Muscle of back (tissue), 3 donors: ENCODE measurements at regions not wholly inside any gene's neighbourhood (a gene's known extent, or its start where the extent isn't known, plus 50 kb on each side); places are given as distances from the start of the nearest gene placed in this dataset.
A peak's percentile ranks its signal among the peaks of the same experiment; 100 is the strongest.

Experiments used
- DNase-seq, 3 donors: peaks; one replicate each; pipeline versions ENCODE4 v3.0.0 to v3.0.0-alpha.2; 2013

- DNase-seq, result no peak
Measured at GRCh38 chr4:164488114-164488513, 265.8 kb upstream of the SMIM31 start.

DNA sequence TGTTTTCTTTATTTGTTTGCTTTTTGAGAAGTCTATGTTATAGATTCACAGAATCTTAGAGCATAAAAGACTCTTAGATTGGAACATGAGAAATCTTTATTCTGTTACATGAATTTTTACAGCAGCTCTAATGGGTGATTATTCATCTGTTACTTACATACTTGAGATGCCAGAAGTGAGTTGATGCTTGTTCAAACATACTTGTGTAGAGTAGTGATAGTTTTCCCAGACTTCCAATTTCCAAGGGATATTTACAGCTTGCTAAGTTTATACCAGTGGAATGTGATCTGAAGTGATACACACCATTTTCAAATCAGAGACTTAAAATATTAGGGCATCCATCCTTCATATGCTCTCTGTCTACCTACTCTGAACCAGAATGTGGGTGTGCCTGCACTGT is 252.9 kb upstream of the SMIM31 start:
- DNase-seq, result peak in 1 of 3 donors; percentile 4

DNA sequence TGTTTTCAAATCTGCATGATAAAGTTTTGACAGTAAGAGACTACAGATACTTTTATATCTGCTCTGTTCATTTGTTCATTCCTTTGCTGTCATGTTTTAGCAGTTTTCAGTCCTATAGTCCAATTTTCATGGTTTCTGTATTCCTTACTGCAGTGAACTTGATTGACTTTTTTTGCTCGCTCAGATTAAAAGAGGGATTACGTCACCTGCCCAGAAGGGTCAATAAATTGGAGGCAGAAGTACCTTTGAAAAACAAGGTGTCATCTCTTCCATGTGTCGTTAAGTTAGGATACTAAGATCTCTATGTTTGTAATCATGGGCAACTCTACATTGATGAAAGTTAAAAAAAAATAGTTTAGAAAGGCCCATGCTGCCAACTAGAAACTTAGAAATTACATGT is 250.1 kb upstream of the SMIM31 start:
- no peak for DNase-seq

DNA sequence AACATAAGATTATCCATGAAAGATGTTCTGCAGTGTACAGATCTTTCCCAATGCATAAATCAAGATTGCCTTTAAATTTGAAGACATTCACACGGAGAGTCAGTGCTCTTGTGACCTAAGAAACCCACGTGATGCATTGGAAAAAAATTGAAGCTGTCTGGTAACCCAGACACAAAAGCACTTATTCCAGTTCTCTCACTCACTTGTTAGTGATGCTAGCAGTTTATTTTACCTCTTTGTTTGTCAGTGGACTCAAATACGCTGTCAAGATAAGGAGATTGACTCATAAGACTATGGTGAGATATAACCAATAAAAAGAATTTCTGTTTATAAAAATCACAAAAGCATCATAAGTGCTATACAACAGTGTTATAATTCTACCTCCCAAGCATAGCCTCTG is 245.8 kb upstream of the SMIM31 start:
- no peak for DNase-seq

DNA sequence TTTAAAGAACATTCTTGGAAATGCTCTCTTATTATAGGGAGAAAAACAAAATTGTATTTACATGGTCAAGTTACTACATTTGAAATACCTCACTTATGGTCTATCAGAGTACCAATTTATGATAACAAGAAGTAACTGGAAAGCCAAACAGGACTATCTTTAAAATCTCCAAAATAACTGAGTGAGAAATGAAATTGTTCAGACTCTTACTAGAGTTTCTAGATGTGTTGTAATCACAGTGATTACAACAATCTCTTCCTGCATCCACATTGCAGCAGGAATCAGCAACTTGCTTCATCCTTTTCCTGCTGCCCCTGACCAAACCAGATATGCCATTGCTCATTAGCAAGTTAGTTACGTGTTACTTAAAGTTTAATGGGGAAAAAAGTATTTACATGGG is 245.2 kb upstream of the SMIM31 start:
- no peak for DNase-seq

DNA sequence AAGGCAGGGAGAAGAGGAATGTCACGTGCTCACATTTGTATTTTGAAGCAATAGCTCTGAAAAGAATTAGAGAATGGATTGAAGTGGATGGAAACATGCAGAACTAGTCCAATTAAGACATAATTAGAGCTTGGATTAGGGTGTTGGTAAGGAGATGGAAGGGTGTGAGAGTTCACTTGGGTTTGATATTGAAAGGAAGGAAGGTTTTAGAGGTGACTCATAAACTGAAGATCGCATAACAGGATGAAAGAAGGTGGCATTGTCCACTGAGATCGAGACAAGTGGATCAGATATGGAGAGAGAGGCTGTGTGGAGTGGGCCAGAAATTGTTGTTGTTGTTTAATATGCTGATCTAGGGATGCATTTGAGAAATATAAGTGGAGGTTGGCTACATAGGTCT is 244.0 kb upstream of the SMIM31 start:
- no peak for DNase-seq

DNA sequence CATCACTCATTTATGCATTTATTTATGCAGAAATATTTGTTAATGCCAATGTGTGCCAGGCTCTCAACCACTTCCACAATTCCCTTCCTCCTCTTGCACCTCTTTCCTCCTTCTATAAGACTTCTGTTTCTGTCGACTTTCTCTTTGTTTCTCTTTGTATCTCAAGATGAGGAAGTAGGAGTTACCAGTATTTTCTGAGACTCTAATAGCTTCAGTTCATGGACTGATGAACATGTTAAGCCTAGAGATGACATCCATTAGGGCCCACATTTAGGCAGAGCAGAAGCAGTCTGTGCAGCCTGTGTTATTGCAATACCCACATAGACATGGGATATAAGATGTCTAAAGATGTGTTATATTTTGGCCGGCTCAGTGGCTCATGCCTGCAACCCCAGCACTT is 241.8 kb upstream of the SMIM31 start:
- DNase-seq, result no peak

GRCh38 chr4:164514765-164515164 is 239.2 kb upstream of the SMIM31 start:
- DNase-seq, result no peak

DNA sequence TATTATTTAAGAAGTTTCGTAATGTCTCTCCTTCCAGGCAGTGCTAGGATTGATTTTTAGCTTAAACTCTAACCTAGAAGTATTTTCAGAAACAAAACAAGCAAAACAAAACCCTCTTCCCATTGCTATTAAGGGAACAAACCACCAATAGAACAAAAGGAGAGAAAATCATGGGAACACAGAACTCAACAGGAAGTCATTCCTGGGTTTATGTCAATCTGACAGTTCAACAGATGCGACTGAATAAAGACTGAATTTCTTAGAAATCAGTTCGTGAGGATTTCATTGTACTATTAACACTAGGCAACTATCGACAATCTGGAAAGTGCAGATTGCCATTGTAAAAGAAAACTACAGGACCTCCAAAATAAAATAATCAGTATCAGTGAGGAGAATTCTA is 229.1 kb upstream of the SMIM31 start:
- DNase-seq, result no peak

DNA sequence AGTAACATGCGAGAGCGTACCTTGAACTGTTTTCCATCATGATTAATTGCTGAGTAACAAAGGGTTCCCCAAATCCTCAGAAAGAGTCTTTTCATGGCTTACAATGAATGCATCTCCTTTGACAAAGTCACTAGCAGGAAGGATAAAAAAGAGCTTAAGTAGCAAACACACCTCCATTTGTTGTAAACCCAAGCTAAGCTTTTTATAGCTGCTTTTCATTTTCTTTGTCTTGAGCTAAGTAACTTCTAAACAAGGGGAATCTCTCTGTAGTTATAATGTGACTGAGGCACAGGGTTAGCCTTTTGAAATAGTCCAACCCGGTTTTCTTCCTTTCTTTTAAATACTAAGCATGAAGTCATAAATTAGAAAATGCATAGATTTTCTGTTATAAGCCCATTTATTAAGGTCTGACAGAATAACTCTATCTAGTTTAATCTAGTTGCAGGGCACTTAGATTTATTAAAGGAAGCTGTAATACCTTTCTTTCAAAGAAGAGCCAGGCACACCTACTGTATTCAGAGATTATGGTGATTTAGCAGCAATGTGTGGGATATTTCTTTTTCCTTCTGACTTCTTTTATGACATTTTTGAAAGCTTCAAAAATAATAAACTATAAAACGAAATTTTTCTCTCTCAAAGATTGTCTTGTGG is 226.9 kb upstream of the SMIM31 start:
- DNase-seq, result no peak

- no peak for DNase-seq
Measured at GRCh38 chr4:164529058-164529457, 224.9 kb upstream of the SMIM31 start.

GRCh38 chr4:164529486-164529885 is 224.4 kb upstream of the SMIM31 start:
- no peak for DNase-seq

DNA sequence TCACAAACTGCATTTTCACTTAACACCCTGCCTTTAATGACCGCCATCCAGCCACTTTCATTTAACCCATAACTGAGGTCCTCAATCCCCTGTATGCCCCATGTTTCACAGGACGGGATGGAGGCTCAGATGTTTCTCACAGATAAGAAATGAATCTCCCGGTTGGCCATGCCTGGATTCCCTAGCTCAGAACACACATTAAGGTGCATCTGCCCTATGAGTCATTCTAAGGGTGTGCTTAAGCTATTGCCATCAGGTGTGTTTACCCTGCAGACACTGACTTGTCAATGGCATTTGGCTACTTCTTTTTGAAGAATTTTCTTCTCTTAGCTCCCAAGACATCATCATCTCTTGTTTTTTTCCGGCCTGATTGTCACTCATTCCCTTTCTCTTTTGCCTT is 222.6 kb upstream of the SMIM31 start:
- no peak for DNase-seq

- DNase-seq, result peak; percentile 23 to 63 (median 58)
Measured at GRCh38 chr4:164536814-164537213, 217.1 kb upstream of the SMIM31 start.

DNA sequence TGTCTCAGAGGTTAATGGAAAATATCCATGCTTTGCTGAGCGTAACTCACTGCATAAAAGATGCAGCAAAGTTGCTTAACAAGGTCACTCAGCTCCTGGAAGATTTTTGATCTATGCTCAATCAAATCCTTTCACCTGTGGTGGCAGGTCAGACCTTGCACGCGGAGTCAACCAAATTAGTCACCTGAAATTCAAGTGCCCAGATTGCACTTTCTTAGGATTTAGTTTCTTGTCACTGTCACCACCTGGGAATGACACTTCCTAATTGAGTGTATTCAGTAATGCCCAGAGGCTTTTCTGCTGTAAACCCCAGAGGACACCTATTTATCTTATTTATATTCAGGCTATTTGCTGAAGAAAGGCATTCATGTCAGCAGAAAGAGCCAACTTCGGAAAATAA is 215.8 kb upstream of the SMIM31 start:
- no peak for DNase-seq

DNA sequence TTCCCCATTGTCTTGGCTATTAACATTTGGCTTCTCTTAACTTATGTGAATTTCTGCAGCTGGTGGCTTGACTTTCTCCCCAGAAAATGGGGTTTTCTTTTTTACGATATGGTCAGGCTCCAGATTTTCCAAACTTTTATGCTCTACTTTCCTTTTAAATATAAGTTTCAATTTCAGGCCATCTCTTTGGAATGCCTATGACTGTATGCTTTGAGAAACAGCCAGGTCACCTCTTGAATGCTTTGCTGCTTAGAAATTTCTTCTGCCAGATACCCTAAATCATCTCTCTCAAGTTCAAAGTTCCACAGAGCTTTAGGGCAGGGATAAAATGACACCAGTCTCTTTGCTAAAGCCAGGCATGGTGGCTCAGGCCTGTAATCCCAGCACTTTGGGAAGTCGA is 212.9 kb upstream of the SMIM31 start:
- no peak for DNase-seq

DNA sequence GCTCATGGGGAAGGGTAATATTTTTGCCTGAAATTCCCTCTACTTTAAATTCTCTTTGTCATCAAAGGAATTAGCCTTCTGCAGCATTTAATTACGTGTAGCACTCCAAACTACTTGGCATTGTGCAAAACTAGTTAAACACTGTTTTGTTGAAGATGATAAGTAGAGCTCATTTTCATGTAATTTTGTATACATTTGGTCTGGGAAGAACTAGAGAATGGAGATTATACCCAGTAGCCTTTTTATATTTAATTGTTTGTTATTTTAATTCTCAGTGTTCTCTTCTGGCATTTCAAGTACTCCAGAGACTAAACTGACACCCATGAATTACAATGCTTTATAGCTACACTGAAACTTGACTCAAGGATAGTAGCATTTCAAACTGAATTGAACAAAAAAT is 211.5 kb upstream of the SMIM31 start:
- no peak for DNase-seq

GRCh38 chr4:164550989-164551712 is 202.8 kb upstream of the SMIM31 start:
- DNase-seq, result no peak

- no peak for DNase-seq
Measured at GRCh38 chr4:164551713-164552040, 202.3 kb upstream of the SMIM31 start.

DNA sequence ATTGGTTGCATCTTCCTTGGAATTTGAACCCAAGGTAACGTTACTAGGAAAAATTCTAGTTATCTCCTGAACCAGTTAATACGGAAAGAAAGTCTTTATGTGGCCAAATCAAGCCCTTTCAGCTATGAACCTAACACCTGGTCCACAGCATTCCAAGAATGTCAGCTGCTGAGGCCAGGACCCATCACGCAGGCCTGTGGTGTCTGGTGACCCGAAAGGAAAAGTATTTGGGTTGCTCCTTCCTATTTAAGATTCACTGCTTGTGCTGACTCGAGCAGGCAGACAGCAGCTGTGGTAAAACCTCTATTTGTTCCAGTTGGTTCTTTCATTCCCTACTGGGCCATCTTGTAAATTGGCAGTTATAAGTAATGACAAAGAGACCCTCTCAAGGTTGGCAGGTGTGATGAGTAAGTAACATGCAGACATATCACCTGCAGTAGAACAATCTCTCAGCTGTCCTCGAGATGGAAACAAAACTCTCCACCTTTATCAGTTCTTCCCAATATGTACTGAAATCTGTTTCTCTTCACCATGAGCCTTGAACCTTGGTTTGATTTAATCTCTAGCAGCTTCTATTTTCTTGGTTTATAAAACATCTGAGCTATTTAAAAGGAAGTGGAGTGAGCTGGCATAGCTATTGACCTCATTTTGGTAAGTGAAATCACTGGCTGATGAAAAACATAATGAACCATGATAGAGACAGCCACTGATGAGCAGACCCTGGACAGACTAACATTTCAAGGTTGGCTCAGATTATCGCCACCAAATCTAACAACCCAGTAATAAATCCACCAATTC is 182.1 kb upstream of the SMIM31 start:
- no peak for DNase-seq

- no peak for DNase-seq
Measured at GRCh38 chr4:164572877-164573279, 181.1 kb upstream of the SMIM31 start.

DNA sequence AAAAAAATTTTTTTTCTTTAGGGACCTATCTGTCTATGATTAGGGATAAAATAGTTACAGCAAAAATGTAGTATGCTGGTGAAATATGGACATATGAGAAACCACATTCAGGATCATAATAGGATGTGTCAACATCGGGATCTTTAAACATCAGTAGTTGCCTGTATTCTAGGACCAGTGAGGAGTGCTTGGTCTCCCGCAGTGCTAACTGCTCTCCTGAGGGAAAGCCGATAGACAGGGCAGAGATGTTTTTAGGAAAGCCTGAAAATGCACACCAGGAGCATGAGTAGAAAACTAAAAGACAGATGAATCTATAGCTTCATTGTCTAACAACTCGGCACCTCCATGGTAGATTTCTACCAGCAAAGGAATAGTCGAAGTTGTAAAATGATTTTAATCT is 178.1 kb upstream of the SMIM31 start:
- no peak for DNase-seq

DNA sequence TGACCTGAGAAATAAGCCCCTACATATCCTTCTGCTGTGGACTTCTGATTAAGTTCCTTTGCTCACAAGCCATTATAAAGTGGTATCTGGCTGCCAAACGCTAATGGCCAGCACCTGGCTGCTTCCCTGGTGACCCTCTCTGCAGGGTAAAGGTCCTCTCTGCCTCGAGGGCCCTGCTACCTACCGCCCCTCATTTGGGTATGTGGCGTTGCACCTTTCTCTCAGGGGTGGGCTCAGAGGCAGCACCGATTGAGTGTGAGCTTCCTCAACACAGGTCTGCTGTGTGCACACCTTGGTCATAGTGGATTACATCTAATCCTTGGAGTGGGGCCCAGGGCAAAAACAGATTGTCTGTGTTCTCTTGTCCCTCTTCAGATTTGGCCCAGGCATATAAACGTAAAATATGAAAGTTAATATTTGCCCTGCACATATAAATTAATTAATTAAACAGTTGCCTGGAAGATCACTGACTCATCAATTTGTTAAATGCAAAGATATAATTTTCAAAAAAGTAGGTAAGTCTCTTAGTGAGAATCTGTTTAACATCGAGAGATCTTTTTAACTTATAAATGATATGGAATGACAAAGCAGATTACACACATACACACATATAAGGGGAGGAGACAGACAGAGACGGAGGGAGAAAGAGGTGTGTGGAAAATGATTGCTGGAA is 174.5 kb upstream of the SMIM31 start:
- DNase-seq, result no peak
